DND-41 (cell line): ENCODE measurements at regions not wholly inside any gene's neighbourhood (a gene's known extent, or its start where the extent isn't known, plus 50 kb on each side); places are given as distances from the start of the nearest gene placed in this dataset.

Experiments
- ATAC-seq: fragments of 200-7000 bp; cut with Tn5 transposase; 3 replicates; pipeline ENCODE4 v1.9.1; 2021; ENCODE audit warnings: low read depth; ENCODE audit not compliant: insufficient read depth
- DNase-seq: peaks from one replicate; pipeline ENCODE4 v3.0.0-alpha.2; 2020
- H2AFZ ChIP-seq: 2 replicates; pipeline ENCODE4 v1.6.0; 2012; ENCODE audit warnings: low read depth, low read length
- H3K27ac ChIP-seq: 2 replicates; pipeline ENCODE4 v1.5.1; 2012; ENCODE audit warnings: low read length, inconsistent platforms
- H3K27me3 ChIP-seq: fragments of 200-600 bp; sonication (generic); 2 replicates; pipeline ENCODE4 v1.6.0; 2012; ENCODE audit warnings: low read length, mild to moderate bottlenecking, inconsistent platforms; ENCODE audit not compliant: insufficient read depth, poor library complexity
- H3K36me3 ChIP-seq: 2 replicates; pipeline ENCODE4 v1.5.1; 2012; ENCODE audit warnings: low read length, inconsistent platforms; ENCODE audit not compliant: insufficient read depth
- H3K4me1 ChIP-seq: 2 replicates; pipeline ENCODE4 v1.5.1; 2012; ENCODE audit warnings: mild to moderate bottlenecking, low read length; ENCODE audit not compliant: insufficient read depth
- H3K4me2 ChIP-seq: 2 replicates; pipeline ENCODE4 v1.6.0; 2012; ENCODE audit warnings: mild to moderate bottlenecking, moderate library complexity, low read length, inconsistent platforms; ENCODE audit not compliant: insufficient read depth
- H3K4me3 ChIP-seq, 2 experiments: fragments of 200-600 bp in 1 of 2; shearing (Covaris generic) in 1 of 2; 2 replicates each; pipeline ENCODE4 v1.5.1; 2012 to 2016; ENCODE audit warnings: inconsistent platforms in 2 of 2, low read length in 2 of 2, mild to moderate bottlenecking in 2 of 2, low read depth in 1 of 2, moderate library complexity in 1 of 2
- H3K79me2 ChIP-seq: 2 replicates; pipeline ENCODE4 v1.6.0; 2012; ENCODE audit warnings: low read length, inconsistent platforms; ENCODE audit not compliant: insufficient read depth
- H3K9ac ChIP-seq: 2 replicates; pipeline ENCODE4 v1.6.0; 2012; ENCODE audit warnings: low read depth, mild to moderate bottlenecking, inconsistent platforms, low read length, moderate library complexity
- H3K9me3 ChIP-seq: 2 replicates; pipeline ENCODE4 v1.5.1; 2012; ENCODE audit warnings: low read length, moderate library complexity, mild to moderate bottlenecking, inconsistent platforms; ENCODE audit not compliant: insufficient read depth, severe bottlenecking
- H4K20me1 ChIP-seq: 2 replicates; pipeline ENCODE4 v1.6.0; 2012; ENCODE audit warnings: low read length; ENCODE audit not compliant: insufficient read depth
- CTCF ChIP-seq: IDR thresholded peaks from 2 replicates; pipeline ENCODE4 v1.5.1; 2012; ENCODE audit warnings: borderline replicate concordance, low read length, moderate library complexity, mild to moderate bottlenecking; ENCODE audit not compliant: poor library complexity, severe bottlenecking; ENCODE audit errors: extremely low read depth
- EZH2 ChIP-seq: IDR thresholded peaks from 3 replicates; pipeline ENCODE4 v1.6.1; 2012; ENCODE audit warnings: borderline replicate concordance, low read depth, mild to moderate bottlenecking, moderate library complexity, low read length, inconsistent platforms; ENCODE audit not compliant: severe bottlenecking

DNA sequence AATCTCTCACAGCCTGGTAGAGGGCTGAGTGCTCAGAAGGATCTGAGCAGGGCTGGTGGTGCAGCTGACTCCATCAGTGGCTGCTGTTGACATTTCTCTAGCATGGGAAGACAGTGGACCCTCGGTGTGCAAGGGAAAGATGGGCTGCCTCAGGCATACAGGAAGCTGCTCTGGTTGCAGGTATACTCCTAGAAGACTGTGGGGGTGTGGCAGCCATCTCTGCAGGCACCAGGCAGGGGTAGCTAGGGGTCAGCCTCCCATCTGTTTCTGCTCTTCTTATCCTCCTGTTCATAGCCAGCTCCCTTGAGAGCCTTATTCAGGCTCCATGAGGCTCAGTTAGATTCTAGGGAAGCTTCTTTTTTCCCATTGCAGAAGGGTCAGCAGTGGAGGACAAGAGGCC is 475.5 kb downstream of the TSHZ3 start:
- H3K4me1 ChIP-seq: no peaks in the 10 kb centered on the region
- TF ChIP-seq CTCF: no peak
- no peak for TF ChIP-seq EZH2
- H2AFZ ChIP-seq: no peak overlapping the region

GRCh38 chr19:30873003-30873402 is 476.2 kb downstream of the TSHZ3 start:
- H3K4me3 ChIP-seq: no peak overlapping the region
- H3K27me3 ChIP-seq: no peaks in the 10 kb centered on the region
- no peaks in the 10 kb centered on the region for H3K36me3 ChIP-seq
- no peak overlapping the region for H2AFZ ChIP-seq
- H3K9ac ChIP-seq: no peak overlapping the region
- no peaks in the 10 kb centered on the region for H3K79me2 ChIP-seq
- no peak overlapping the region for H3K27ac ChIP-seq
- no peak for DNase-seq
- H4K20me1 ChIP-seq: no peaks in the 10 kb centered on the region
- no peaks in the 10 kb centered on the region for H3K4me1 ChIP-seq
- ATAC-seq: no peak
- H3K9me3 ChIP-seq: no peaks in the 10 kb centered on the region
- H3K4me2 ChIP-seq: no peak overlapping the region
- TF ChIP-seq EZH2: no peak
- TF ChIP-seq CTCF: no peak

More for the DNA sequence above, 475.5 kb downstream of the TSHZ3 start:
- DNase-seq (no peak), ATAC-seq (no peak)
- H3K4me2 ChIP-seq: no peak overlapping the region
- no peaks in the 10 kb centered on the region for H4K20me1 ChIP-seq
- H3K79me2 ChIP-seq: no peaks in the 10 kb centered on the region
- H3K4me3 ChIP-seq: no peak overlapping the region
- H3K27me3 ChIP-seq: no peaks in the 10 kb centered on the region
- no peaks in the 10 kb centered on the region for H3K36me3 ChIP-seq
- H3K9ac ChIP-seq: no peak overlapping the region
- H3K9me3 ChIP-seq: no peaks in the 10 kb centered on the region
- H3K27ac ChIP-seq: no peak overlapping the region

DNA sequence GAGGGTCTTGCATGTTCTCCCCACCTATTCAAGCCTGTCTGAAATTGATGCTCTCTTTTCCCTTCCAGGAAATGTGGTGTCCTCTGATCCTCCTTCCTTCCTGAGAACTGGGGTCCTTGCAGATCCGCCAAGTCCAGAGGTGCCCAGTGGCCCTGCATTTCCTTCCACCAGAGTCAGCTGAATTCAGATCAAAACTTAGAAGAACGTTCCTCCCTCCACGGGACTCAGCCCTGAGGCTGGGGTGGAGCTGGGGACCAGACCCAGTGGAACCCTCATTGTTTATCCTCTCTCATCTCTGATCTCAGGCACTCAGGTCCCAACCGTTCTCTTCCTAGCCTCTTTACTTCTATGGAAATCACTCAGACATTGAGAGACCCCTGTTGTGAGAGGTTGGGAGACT is 477.3 kb downstream of the TSHZ3 start:
- TF ChIP-seq CTCF: no peak
- no peak for TF ChIP-seq EZH2
- ATAC-seq: no peak

DNA sequence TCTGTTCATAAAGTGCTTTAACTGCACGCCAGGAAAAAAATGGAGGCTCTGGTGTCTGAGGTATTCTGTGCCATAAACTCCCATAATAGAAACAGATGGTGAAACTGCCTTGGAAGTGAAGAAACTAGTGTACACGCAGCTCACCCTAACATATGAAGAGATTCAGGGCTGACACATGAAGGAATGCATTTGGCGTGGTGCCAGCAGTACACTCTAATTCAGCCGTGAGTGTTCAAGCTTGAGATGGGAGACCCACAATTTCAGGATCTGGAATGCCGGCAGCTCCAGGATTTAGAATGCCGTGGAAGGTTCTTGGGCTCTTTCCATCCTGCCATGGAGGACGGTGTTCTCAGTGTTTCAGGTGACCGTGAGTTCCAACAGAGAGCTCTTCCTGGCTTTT is 478.4 kb downstream of the TSHZ3 start:
- Histone ChIP-seq H3K4me2 (no peak overlapping the region), H3K79me2 (no peaks in the 10 kb centered on the region), H3K4me3 (no peak overlapping the region), H3K4me1 (no peaks in the 10 kb centered on the region), H3K27ac (no peak overlapping the region), H3K36me3 (no peaks in the 10 kb centered on the region), H3K9ac (no peak overlapping the region), H3K9me3 (no peaks in the 10 kb centered on the region), H3K27me3 (no peaks in the 10 kb centered on the region), H4K20me1 (no peaks in the 10 kb centered on the region), H2AFZ (no peak overlapping the region)
- TF ChIP-seq CTCF: no peak
- TF ChIP-seq EZH2: no peak
- DNase-seq (no peak), ATAC-seq (no peak)

More for the DNA sequence above, 477.3 kb downstream of the TSHZ3 start:
- Histone ChIP-seq H3K36me3 (no peaks in the 10 kb centered on the region), H3K9me3 (no peaks in the 10 kb centered on the region), H3K27me3 (no peaks in the 10 kb centered on the region), H3K4me1 (no peaks in the 10 kb centered on the region), H3K9ac (no peak overlapping the region), H3K27ac (no peak overlapping the region), H2AFZ (no peak overlapping the region), H3K79me2 (no peaks in the 10 kb centered on the region), H3K4me3 (no peak overlapping the region), H3K4me2 (no peak overlapping the region), H4K20me1 (no peaks in the 10 kb centered on the region)
- no peak for DNase-seq
